Fibroblast of peridontal ligament (primary cell): ENCODE measurements at regions not wholly inside any gene's neighbourhood (a gene's known extent, or its start where the extent isn't known, plus 50 kb on each side); places are given as distances from the start of the nearest gene placed in this dataset.

Experiments used
- DNase-seq: peaks from one replicate; pipeline ENCODE4 v3.0.0-alpha.2; 2010; ENCODE audit errors: extremely low read depth

- DNase-seq: no peak
Measured at GRCh38 chr11:115900111-115900510, 395.9 kb upstream of the CADM1 start.

GRCh38 chr11:115897707-115898106 is 393.5 kb upstream of the CADM1 start:
- no peak for DNase-seq

GRCh38 chr11:115896084-115896483 is 391.9 kb upstream of the CADM1 start:
- DNase-seq: no peak

DNA sequence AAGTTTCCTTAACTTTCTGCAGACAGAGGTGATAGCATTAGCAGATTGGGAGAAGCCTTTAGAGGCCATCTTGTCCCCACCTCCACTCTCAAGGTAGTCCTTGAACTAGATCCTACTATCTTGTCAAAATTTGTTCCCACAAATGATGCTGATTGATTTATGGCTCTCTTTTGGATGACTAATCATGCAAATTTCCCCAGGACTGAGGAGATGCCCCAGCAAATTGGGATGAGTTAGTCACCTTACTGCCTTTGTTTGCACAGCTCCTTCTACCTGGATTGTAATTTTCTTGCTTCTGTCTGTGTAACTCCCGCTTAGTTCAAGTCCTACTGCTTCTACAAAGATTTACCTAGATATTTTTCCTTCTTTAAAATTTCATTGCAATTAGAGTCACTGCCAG is 391.4 kb upstream of the CADM1 start:
- no peak for DNase-seq

DNA sequence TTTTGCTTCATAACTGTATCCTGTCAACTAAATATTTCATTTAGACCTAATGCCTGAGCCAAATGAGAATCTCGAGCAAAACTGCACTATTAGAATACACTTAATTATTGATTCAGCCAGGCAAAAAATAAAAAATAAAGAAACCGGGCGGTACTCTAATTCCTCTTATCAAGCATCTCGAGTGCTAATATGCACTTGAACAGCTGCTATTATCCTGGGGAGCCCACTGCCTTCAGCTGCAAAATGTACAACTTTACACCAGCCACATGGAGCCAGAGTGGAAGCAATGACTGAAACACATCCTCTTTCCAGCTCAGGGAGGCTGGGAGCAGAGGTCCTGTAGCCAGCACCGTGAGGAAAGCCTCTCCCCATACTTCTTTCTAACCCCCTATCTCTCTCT is 390.0 kb upstream of the CADM1 start:
- DNase-seq: no peak

DNA sequence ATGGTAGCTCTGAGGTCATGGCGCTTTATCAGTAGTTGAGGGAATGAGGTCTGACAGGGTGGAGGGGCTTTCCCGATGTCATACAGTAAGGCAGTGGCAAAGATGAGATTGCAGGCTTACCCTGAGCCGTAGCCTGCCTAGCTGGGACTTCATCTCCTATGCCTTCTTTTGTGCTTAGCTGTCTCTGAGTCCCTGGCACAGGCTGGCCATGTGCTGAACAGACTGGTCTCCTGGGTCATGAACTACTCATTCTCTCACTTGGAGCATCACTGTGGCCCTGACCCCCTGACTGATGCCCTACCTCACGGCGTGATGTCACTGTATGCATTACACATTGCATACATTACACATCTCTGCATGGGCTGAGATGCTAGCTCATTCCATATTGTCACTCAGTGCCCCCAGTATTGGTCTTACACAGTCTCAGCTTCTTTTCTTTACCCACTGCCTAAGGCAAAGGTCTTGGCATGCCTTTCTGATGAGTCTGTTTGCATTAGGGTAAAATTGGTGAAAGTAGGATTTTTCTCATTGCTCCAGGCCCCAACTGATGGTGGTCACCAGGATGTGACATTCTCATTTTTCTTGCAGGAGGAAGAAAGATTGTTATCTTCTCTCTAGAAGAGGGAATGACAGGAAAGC is 389.4 kb upstream of the CADM1 start:
- DNase-seq: no peak

DNA sequence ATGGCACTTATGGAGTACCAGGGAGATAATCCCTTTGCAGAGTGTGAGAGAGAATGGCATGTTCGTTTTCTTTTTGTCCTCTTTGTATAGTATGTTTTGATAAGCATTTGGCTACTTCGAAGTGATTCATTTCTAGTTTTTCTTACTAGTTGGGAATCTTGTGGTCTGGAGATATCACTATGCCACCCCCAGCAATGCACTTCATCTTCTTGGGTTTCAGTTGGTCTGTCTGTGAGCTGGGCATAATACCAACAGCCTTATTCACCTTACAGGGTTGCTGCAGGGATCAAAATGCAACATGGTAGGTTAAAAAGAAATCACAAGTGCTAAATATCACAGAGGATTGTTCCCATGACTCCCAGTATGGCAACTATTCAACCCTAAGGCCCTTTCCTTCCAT is 387.8 kb upstream of the CADM1 start:
- no peak for DNase-seq

DNA sequence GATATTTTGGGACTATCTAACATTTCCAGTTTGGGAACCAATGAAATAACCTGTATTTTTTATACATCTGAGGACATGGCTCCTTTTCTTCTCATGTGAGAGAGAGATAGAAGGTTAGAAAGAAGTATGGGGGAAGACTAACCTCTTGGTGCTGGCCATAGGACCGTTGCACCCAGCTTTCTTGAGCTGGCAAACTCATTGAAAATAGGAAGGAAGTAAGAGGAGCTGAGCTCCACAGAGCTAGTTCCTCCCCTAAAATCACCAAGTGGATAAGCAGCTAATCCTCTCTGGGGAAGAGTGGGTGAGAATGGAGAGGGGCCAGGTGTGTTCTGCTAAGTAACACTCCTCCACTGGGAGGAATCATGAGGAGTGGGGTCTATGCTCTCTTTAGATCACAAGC is 387.4 kb upstream of the CADM1 start:
- no peak for DNase-seq

DNA sequence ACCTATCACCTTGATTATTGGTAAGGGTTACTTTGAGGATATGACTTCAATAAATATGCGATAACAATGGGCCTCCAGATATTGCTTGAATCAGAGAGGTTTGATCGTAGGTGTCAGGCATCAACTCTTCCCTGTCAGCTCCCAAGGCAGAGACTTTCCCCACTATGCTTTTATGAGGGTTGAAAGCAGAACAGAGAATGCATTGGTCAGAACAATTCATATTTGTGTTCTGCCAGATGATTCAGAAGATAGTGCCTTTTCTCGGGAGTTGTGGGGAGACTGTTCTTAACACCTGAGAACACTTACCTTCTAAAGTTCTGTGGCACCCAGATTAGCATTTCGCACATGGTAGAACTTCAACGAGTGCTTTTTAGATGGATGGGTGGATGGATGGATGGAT is 386.3 kb upstream of the CADM1 start:
- DNase-seq: no peak

DNA sequence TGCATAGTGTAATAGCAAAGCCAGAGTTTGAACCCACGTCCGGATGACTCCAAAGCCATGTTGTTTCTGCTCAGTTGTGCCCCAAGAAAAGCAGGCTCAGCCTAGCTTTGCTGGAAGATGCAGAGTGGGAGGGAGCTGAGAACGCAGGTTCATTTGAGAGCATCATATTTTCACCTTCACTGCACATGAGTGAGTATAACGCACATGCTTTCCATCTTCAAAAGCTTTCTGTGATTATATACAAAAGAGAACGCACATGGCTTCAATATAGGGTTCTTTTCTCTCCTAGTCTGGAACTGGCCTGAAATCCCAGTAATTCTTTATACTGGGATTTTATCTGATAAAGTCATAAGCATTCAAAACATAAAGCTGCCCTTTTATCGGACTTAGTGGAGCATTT is 385.5 kb upstream of the CADM1 start:
- no peak for DNase-seq

GRCh38 chr11:115887727-115888126 is 383.5 kb upstream of the CADM1 start:
- no peak for DNase-seq

- no peak for DNase-seq
Measured at GRCh38 chr11:115887316-115887715, 383.1 kb upstream of the CADM1 start.

GRCh38 chr11:115886422-115886733 is 382.2 kb upstream of the CADM1 start:
- DNase-seq: no peak

DNA sequence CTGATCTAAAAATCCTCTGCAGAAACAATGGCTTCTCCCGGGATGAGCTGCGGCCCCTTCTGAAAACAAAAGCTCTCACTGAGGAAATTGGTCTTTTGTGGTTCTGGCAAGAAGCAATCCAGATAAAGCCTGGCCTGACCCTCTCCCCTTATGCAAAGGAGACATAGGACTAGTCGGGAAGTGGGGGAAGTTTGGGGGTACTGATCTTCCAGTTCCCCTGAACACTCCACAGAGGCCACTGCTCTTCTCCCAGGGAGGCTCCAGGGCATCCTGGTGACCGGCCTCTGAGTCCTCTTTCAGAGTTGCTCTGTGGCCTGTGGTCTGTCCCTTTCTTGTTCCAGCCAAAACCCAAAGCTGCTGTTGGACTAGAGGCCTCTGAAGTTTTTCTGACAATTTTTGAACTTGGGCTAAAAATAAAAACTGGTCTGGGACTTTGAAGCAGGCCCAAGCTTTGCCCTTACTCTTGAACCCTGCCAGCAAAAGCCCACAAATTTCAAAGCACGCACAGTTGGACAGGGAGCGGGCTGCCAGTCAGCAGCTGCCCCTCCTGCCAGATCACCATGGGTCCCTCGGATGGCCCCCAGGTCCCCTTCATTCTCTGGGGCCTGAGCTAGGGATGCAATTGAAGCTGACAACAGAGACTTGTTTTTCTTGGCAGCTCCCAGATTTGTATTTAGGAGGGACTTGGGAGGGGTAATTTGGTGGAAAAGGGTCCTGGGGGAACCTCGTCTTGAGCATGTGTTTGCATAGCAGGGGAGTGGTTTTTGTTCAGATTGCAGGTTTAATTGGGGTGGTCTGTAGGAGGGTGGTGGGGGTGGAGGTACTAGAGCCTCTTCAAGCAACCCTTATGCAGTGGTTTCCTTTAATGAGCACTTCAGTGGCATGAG is 381.6 kb upstream of the CADM1 start:
- DNase-seq: no peak

GRCh38 chr11:115884800-115885534 is 380.8 kb upstream of the CADM1 start:
- DNase-seq: no peak

GRCh38 chr11:115874843-115875242 is 370.6 kb upstream of the CADM1 start:
- DNase-seq: no peak

GRCh38 chr11:115873813-115874212 is 369.6 kb upstream of the CADM1 start:
- no peak for DNase-seq

- no peak for DNase-seq
Measured at GRCh38 chr11:115872416-115872815, 368.2 kb upstream of the CADM1 start.

DNA sequence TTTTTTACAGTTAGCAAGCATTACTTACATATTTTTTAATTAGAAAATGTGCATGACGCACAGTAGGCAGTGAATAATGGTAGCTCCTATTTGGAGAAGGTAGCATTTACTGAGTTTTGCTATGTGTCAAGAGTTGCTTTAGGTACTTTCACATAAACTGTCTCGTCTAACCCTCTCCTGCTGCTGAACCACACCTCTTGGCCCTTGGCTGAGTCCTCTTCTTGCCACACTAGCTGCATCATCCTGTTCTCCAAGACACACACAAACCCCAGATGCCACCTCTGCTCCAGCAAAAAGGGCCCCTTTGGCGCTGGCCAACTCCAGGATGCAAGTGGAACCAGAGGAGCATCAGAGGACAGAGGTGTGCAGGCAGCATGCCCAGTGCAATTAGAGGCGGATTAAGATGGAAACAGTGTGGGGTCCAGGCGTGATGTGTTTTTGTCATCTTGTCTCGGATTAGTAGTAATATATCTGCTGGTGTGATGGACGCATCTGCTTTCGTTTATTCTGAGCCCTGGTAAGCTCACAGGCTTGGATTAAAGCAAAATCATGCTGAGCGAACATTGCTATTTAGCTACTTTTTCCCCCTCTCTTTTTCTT is 367.0 kb upstream of the CADM1 start:
- DNase-seq: no peak

- DNase-seq: no peak
Measured at GRCh38 chr11:115869780-115870431, 365.7 kb upstream of the CADM1 start.

GRCh38 chr11:115869131-115869530 is 364.9 kb upstream of the CADM1 start:
- no peak for DNase-seq

GRCh38 chr11:115860246-115860645 is 356.0 kb upstream of the CADM1 start:
- DNase-seq: no peak
